OCI-LY3 (cell line): ENCODE measurements at regions not wholly inside any gene's neighbourhood (a gene's known extent, or its start where the extent isn't known, plus 50 kb on each side); places are given as distances from the start of the nearest gene placed in this dataset.

ENCODE experiments used
- CTCF ChIP-seq: fragments of 200-600, 300-600 bp; sonication (generic); IDR thresholded peaks from 2 replicates; pipeline ENCODE4 v1.5.1; 2014; ENCODE audit warnings: antibody characterized with exemption, low read length, low read depth
- EZH2phosphoT487 ChIP-seq: fragments of 200-600 bp; shearing (Covaris generic); IDR thresholded peaks from 2 replicates; pipeline ENCODE4 v1.6.1; 2018; ENCODE audit warnings: antibody characterized with exemption, mixed run types, low read depth

GRCh38 chr4:186780291-186781031 lies 56.8 kb upstream of the FAT1 start:
- TF ChIP-seq CTCF: no peak
- TF ChIP-seq EZH2phosphoT487: no peak
